ENCODE measurements at regions not wholly inside any gene's neighbourhood (a gene's known extent, or its start where the extent isn't known, plus 50 kb on each side); places are given as distances from the start of the nearest gene placed in this dataset.

DNA sequence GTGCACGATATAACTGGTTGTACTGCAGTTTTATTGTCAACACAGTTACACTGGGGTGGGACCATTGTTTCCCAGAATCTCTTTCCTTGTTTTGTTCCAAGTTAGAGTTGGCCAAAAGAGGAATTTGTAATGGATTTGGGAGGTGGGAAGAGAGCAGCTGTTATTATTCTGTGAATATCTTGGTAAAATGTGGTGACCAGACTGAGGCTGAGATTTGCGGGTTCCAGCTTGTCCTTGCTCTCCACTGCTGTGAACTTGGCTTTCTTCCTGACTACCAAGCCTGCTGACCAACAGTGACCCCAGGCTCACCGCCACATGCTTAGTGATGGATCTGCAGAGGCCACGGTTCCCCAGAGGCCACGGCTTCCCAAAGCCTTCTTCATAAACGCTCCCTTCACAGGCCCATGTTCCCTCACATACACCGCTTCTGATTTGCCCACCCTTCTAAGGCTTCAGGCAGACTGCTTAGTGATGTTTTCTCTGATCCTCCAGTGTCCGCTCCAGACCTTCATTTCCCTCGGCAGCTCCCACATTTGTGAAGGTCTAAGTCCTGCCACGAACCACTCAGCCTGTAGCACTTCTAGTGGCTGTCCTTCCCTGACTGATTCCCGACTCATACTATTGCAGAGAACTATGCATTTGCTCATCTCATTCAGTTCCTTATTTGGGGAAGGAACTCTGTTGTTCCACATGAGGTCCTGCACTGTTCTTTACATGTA, 525.5 kb upstream of the RGMA start:
- no peak for DNase-seq

GRCh38 chr15:93613386-93613785, 524.4 kb upstream of the RGMA start:
- peak; percentile 36 for DNase-seq

GRCh38 chr15:93612953-93613352, 523.9 kb upstream of the RGMA start:
- DNase-seq = no peak

DNA sequence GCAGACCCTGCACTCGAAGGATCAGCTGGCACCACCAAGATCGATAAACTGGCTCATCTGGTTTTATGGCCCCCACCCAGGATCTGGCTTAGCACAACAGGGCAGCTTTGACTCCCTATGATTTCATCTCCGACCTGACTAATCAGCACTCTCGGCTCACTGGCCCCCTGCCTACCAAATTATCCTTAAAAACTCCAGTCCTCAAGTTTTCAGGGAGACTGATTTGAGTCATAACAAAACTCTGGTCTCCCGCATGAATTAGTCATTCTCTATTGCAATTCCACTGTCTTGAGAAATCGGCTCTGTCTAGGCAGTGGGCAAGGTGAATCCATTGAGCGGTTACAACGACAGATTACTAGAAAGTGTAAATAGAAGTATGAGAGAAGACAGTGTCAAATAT, 521.9 kb upstream of the RGMA start:
- DNase-seq = peak; percentile 79

DNA sequence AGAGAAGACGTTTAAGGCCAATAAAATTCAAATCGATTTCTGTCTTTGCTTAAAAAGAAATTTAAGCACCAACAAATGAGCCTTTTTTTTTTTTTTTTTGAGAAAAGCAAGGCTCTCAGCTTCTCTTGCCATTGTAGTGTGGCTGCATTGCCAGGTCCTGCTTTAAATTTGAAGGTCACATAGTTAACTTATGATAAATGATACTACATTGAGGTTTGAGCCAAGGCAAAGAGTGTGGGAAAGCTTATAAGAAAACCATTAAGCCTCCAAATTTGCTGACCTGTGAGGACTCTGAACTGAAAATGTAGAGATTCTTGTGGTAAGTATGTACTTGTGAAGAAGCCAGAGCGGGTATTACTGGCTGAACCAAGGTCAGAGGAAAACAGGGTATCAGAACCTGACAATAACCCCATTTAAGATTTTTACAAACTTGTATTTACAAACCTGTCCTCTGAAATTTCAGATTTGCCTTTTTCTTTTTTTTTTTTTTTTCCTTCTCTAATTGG, 519.7 kb upstream of the RGMA start:
- no peak for DNase-seq

DNA sequence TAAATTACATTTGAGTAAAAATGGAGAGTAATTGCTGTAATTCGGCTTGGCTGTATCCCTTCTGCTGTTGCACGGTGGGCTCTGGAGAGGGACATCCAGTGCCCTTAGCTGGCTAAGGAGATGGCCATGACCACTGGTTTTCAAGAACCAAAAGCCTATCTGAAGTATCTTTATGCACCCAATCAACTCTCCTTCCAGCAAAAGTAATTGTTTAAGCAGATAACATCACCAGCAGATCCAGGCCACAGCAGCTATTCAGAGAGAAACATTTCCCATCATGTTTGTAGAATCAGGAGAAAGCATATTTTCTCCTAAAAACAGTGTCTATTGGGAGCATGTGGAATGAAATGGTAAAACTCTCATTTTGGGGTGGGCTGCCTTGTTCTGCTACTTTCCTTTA, 514.5 kb upstream of the RGMA start:
- no peak for DNase-seq

DNA sequence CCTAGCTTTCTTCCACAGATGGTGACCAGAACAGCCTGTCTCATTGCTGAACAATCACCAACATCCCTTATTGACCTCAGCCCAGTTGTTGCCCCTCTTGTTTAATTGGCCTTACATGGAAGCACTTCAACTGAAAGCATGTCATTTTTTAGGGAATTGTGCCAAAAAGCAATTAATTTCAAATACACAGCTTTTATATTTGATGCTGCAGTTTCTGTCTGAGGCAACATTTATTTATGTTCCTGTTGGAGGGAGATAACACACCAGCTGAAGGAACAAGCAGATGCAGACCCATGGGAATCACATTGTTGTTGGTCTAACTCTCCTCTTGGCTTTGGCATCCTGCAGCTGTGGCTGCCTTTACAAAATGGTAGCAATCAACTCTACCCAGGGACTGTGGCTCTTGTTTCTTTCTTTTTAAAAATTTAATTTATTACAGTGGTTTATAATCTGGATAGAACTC, 498.1 kb upstream of the RGMA start:
- no peak for DNase-seq

- no peak for DNase-seq
Measured at GRCh38 chr15:93585012-93585411, 496.0 kb upstream of the RGMA start.

DNA sequence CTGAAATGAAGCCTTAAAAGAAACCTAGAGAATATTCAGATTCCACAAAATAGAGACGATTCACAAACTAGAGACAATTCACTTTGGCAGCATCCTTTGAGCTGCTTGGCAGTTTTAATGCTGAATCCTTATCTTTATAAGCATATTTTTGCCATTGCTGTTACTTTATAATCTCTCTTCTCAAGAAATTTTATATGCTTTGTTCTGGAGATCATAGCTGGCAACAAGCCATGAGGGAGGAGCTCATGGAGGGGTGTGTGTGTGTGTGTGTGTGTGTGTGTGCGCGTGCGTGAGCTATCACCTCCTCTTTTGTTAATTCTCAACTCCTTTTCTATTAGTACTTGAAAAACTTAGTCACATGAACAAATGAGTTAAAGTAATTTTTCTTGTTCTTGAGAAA, 495.0 kb upstream of the RGMA start:
- no peak for DNase-seq

DNA sequence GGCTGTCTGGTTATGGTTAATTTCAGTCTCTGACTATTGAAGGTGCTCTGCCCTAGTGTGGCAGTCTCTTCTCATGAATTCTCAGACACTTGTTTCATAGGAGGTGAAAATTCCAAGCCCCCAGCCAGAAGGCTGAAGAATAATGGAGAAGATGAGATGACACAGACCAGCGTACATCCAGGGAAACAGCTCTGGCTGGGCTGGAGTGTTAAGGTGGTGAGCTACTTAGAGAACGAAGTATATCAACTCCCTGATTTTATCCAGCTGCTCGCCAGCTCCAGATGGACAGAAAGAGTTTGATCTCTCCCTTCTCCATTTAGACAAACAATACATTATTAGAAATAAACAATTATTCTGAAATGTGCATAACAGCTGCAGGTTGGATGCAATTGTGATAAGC, 494.5 kb upstream of the RGMA start:
- no peak for DNase-seq

DNA sequence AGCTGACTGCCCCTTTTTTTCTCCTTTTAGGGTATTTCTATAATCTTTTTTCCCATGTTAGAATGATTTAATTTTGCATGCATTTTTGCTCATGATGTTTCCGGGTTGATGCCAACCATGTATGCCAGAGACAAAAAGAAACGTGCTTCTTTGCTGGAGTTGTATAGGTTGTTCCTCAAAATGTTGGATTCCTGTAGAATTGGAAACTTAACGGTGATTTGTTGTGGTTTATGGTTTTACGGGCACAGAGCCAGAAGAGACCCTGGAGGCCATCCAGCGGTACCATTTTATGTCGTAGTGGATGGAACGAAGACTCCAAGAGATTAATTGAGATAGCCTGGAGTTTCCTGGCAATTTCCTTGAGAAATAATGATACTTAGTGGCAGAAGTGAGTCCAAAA, 481.5 kb upstream of the RGMA start:
- DNase-seq = no peak

- DNase-seq = peak; percentile 48
Measured at GRCh38 chr15:93566762-93567161, 477.8 kb upstream of the RGMA start.

DNA sequence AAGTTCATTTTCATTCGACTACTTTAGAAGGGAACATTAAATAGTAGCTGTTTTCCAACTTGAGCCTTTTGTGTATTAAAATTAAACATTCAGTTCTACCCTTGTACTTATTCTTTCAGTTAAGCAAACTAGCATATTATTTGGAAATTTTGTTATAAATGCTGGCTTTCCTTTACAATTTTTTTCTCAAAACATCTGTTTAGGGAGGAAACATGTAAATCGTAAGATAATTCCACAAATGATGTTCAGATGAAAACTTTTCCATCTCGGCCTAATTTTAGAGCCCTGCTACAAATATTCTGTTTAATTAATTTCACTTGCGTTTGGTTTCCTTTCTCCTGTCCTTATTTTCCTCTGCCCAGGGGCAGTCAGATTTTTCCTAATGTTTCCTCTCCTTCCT, 476.2 kb upstream of the RGMA start:
- no peak for DNase-seq

- no peak for DNase-seq
Measured at GRCh38 chr15:93563218-93563617, 474.2 kb upstream of the RGMA start.

DNA sequence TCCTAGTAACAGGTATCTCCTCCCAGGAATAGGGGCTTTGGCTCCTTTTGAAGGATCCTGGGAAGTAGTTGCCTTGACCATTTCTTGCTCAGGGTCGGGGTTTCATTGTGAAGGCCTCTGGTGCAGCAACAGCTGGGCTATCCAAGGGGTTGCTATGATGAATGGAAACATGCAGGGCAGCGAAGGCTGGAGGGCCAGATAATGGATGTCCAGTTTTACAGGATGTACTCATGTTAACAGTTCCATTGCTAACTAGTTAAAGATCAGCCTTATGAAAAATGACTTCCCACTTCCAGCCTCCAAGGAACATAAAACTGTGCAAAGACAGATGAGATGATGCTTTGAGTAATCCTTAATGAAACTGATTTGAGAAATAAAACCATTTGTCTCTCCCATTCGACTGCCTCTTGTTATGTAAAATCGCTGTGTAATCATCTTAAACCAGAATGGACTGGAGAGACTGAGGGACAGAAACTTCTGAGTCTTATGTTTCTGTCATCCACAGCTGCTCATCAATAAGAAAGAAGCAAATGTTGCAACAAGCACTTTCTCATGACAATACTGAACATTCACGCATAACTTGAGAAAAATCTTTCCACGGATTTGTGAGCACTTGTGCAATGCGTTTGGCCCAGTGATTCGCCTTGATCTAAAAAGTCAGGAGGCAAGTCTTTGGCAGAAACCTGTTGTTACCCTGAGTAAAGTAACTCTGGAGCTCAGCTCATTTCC, 473.5 kb upstream of the RGMA start:
- no peak for DNase-seq

- DNase-seq = no peak
Measured at GRCh38 chr15:93557696-93558095, 468.7 kb upstream of the RGMA start.

- no peak for DNase-seq
Measured at GRCh38 chr15:93553167-93553935, 464.3 kb upstream of the RGMA start.

DNA sequence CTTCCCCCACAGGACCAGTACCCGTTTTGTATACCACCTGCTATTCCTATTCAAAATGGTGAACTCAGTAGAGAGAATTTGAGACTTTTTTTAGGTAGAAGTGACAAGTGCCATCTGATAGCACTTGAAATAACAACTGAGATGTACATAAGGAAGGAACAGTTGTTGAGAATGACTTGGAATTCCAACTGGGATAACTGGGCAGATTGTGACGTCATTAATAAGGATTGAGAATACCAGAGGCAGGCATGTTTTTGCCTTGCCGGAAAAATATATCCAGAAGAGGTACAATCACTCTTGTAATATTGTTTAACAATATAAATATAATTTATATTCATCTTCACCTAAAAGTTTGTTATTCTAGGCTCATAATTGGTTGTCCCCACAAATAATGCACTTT, 454.1 kb upstream of the RGMA start:
- DNase-seq = no peak

- no peak for DNase-seq
Measured at GRCh38 chr15:93527374-93528050, 438.5 kb upstream of the RGMA start.

DNA sequence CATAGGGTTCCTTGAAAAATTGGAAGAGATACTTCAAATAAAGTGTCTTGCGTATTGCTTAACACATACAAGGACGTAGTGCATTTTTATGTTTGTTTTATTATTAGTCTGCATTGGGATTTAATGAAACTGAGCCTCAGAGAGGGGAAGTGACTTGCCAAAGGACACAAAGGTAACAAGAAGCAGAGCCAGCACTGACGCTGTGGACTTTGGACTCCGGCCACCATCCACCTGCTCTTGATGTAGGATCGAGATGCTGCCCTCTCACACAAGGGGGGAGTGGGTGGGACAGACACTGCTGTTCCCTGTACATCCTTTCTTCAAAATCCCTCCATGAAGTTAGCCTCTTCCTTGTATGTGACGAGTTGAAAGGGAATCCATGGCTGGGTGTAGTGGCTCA, 435.4 kb upstream of the RGMA start:
- no peak for DNase-seq

DNA sequence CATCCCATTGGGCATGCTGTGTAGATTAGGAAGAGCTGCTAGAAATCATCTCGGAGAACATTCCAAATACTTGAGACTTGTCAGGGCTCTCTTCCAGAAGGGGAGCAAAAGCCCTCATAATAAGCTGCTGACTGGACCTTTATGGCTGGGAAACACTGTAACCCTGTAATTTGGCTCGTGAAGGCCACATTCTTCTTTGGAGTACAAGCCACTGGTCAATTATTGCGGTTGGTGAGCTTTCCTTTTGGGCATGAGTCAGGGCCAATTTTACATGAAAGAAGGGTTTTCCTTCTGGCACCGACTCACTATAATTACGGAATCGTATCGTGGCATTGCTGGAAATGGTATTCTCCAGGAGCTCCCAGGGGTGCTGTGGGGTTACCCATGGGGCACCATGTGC, 434.5 kb upstream of the RGMA start:
- peak; percentile 93 for DNase-seq

- no peak for DNase-seq
Measured at GRCh38 chr15:93520206-93520605, 431.2 kb upstream of the RGMA start.

- no peak for DNase-seq
Measured at GRCh38 chr15:93519599-93519998, 430.6 kb upstream of the RGMA start.

Measured in fibroblast of upper back skin (primary cell).